GM18907 (cell line): ENCODE measurements at regions not wholly inside any gene's neighbourhood (a gene's known extent, or its start where the extent isn't known, plus 50 kb on each side); places are given as distances from the start of the nearest gene placed in this dataset.
"Not testable (repeated sequence)": the region's sequence is repeated elsewhere in the genome, so short reads cannot be mapped to it uniquely, and the experiment has no call there.

Experiments
- ATAC-seq: cut with Tn5 transposase; IDR thresholded peaks from one replicate; pipeline ENCODE4 v1.9.1; 2021; ENCODE audit warnings: mild to moderate bottlenecking, moderate library complexity; ENCODE audit not compliant: unreplicated experiment

DNA sequence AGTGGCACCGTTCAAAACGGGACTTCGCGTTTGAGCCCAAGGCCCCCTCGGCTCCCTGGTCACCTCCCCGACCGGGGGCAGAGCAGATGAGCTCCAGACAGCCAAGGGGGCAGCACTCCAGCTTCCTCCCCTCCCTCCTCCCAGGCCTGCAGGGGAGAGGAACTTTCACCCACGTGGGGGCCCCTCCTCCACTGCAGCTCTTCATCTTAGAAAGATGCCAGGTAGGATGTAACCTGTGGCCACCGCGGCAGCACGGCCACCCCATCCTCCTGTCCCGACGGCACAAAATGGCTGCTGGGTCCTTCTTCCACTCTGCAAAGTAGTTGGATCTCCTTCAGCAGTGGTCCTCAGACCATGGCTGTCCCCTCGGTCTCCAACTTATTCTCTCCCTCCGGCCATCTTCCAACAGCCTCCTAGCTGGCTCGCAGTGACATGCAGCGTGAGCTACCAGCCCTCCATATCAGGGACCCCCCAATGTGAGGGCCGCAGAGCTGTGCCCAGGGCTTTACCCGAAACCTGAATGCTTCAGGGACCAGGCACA is 94.5 kb upstream of the ID2 start:
- no peak for ATAC-seq

DNA sequence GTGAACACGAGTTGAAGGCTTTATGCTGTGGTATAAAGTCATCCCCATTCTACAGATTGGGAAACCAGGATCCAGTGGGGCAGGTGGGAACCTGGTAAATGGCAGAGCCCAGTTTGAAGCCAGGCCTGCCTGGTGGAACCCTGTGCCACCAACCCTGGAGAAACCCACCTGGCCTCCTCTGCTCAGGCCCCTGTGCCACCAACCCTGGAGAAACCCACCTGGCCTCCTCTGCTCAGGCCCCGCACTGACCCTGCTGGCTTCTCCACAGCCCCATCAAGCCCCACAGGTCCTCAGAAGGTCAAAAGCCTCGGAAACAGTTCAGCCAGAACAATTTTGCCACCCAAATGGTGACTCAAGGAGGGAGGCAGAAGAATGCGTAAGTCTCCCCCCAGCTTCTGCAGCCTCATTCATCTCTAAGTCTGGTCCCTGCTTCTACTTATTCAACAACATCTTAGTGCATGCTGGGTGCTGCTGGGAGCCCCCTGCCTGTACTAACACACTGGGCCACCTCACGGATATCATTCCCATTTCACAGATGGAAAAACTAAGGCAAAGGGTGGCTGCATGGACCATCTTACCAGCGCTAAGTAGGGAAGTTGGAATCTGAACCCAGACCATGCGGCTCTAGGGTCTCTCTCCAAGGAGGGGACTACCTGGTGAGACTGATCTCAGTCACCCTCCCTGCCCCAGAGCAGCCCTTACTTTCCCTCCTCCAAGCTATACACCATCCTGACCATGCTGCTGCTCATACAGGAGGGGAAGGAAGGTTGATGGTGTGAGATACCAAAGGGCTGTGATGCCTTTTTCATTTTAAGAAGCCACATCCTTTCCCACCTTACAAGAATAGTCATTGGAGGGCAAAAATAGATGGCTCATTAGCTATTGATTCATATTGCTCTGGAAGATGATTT is 93.7 kb upstream of the ID2 start:
- ATAC-seq, result no peak

- no peak for ATAC-seq
Measured at GRCh38 chr2:8588831-8589191, 93.0 kb upstream of the ID2 start.

GRCh38 chr2:8589721-8590120 is 92.1 kb upstream of the ID2 start:
- no peak for ATAC-seq

DNA sequence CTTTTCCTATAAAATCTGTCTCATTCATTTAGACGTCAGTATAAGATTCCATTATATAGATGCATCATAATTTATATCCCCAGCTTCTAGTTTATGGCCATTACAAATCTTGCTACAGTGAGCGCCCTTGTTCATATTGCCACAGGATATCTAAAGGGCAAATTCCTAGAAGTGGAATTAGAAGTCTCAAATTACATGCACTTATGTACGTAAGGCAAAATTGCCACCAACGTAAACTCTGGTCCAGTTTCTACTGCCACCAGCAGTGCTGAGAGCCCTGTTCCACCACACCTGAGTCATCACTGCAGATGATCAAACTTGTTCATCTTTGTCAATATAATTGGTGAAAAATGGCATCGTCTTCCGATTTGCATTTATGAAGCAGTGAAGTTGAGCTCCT is 90.9 kb upstream of the ID2 start:
- no peak for ATAC-seq

GRCh38 chr2:8592736-8593135 is 89.1 kb upstream of the ID2 start:
- no peak for ATAC-seq

DNA sequence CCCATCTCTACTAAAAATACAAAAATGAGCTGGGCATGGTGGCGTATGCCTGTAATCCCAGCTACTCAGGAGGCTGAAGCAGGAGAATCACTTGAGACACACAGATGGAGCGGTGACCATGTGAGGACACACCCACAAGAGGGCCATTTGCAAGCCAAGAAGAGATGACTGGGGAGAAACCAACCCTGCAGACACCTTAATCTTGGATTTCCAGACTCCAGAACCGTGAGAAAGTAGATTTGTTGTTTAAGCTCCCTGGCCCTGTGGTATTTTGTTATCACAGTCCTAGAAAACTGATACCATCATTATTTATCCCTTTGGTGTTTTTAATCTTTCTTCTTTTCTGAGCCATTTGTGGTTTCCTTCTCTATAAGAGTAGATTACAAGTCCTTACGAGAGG is 88.6 kb upstream of the ID2 start:
- no peak for ATAC-seq

GRCh38 chr2:8594731-8595427 is 87.0 kb upstream of the ID2 start:
- no peak for ATAC-seq

GRCh38 chr2:8595428-8595805 is 86.4 kb upstream of the ID2 start:
- no peak for ATAC-seq

- no peak for ATAC-seq
Measured at GRCh38 chr2:8595811-8596600, 85.8 kb upstream of the ID2 start.

GRCh38 chr2:8597094-8597493 is 84.8 kb upstream of the ID2 start:
- no peak for ATAC-seq

DNA sequence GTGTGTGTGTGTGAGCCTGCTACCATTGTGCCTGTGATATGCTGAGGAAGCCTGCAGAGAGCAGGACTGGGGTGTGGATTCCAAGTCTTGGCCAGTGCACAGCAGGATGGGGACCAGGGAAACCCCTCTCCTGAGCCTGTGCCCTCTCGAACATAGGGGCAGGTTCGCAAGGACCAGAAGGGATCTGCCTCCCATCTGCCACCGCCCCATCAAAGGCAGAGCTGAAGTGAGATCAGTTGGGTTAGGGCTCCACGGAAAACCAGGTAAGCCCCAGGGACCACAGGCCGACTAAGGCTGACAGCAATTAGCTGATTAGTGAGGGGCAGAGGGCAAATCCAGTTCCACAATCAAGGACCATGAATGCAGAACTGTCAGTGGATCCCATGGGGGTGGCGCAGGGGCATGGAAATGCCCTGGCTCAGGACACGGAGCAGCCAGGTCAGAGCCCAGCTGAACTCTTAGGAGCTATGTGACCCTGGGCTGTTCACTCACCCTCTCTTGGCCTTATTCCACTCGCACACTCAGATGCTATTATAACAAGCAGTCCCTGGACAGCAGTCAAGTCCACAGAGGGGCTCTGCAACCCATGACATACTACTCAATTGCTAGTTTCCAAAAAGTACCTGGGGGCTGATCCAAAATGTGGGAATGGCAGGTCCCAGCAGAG is 84.2 kb upstream of the ID2 start:
- ATAC-seq, result no peak

DNA sequence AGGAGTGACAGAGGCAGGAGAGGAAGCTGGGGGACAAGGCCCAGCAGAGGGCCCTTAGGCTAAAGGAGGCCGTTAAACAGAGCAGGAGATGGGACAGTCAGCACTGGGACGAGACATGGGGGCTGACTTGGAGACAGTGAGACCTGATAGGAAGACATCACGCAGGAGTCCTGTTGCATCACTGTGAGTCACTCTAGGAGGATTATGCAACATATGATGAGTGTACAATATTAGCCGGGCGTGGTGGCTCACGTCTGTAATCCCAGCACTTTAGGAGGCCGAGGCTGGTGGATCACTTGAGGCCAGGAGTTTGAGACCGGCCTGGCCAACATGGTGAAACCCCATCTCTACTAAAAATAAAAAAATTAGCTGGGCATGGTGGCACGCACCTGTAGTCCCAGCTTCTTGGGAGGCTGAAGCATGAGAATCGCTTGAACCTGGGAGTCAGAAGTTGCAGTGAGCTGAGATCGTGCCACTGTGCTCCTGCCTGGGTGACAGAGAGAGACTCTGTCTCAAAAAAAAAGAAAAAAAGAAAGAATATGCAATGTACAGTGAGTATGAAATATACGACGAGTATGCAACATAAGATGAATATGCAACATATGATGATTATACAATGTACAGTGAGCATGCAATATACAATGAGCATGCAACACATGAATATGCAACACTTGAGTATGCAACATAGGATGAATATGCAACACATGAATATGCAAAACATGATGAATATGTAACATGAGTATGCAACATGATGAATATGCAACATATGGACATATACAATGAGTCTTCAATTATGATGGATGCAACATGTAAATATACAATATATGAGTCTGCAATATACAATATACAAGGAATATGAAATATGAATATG is 83.3 kb upstream of the ID2 start:
- no peak for ATAC-seq

- ATAC-seq, result no peak
Measured at GRCh38 chr2:8599421-8600242, 82.2 kb upstream of the ID2 start.

- no peak for ATAC-seq
Measured at GRCh38 chr2:8600456-8600855, 81.4 kb upstream of the ID2 start.

- no peak for ATAC-seq
Measured at GRCh38 chr2:8602809-8603208, 79.0 kb upstream of the ID2 start.

DNA sequence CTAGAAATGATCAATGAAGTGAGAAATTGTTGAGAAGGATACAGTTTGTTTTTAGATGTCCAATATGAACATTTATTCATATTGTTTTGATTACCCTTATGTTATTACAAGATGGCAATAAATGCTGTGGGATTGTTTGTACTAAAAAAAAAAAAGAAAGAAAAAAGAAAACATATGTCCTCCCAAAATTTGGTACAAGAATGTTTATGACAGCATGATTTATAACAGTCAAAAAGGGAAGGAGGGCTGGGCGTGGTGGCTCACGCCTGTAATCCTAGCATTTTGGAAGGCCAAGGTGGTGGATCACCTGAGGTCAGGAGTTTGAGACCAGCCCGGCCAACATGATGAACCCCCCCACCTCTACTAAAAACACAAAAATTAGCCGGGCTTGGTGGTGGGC is 78.5 kb upstream of the ID2 start:
- ATAC-seq, result not testable (repeated sequence)

GRCh38 chr2:8604262-8604661 is 77.6 kb upstream of the ID2 start:
- no peak for ATAC-seq
